ENCODE measurements at regions not wholly inside any gene's neighbourhood (a gene's known extent, or its start where the extent isn't known, plus 50 kb on each side); places are given as distances from the start of the nearest gene placed in this dataset.

DNA sequence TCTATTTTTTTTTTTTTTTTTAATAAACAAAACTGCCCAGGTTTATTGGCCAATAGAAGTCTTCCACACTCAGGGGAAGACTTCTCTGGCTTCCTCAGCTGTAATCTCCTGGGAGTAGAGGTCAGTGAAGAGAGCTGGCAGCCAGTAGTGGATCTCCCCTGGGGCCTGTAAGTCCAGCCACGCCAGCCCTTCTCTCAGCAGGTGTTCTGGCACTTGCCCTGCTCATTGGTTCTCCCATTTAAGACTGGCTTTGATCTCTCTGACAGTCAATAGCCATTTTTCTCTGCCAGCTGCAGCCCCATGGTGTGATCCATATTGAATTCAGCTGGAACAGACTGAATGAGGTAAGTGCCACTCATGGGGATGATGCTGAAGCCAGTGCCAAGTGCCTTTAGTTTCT lies 170.6 kb upstream of the SPHKAP start:
- no peak for DNase-seq
- Histone ChIP-seq H3K4me3 (no peak overlapping the region), H3K4me1 (no peaks in the 10 kb centered on the region), H3K27ac (no peak overlapping the region), H3K36me3 (no peaks in the 10 kb centered on the region), H3K27me3 (no peaks in the 10 kb centered on the region), H3K9me3 (no peaks in the 10 kb centered on the region)
- no peak for ATAC-seq (ENCODE audit: low FRiP score in 2 of 2)
- WGBS, 2 donors: 67 to 80% methylated on average over 1 of the region's 1 CpG
- TF ChIP-seq CTCF (IDR thresholded peaks at IDR 0.05): no peak

GRCh38 chr2:228348516-228349064 lies 167.1 kb upstream of the SPHKAP start:
- no peaks in the 10 kb centered on the region for H3K27me3 ChIP-seq
- no peak overlapping the region for H3K27ac ChIP-seq
- H3K9me3 ChIP-seq: no peaks in the 10 kb centered on the region
- H3K4me1 ChIP-seq: no peaks in the 10 kb centered on the region
- DNase-seq (no peak), ATAC-seq (ENCODE audit: low FRiP score in 2 of 2) (no peak)
- H3K4me3 ChIP-seq: no peak overlapping the region
- TF ChIP-seq POLR2A (IDR thresholded peaks at IDR 0.05): no peak
- TF ChIP-seq CTCF (IDR thresholded peaks at IDR 0.05): no peak
- no peak for TF ChIP-seq POLR2AphosphoS5 (IDR thresholded peaks at IDR 0.05)
- no peak for TF ChIP-seq EP300 (IDR thresholded peaks at IDR 0.05)
- H3K36me3 ChIP-seq: no peaks in the 10 kb centered on the region

GRCh38 chr2:228344531-228344930 lies 163.0 kb upstream of the SPHKAP start:
- TF ChIP-seq POLR2A (IDR thresholded peaks at IDR 0.05) (no peak), POLR2AphosphoS5 (IDR thresholded peaks at IDR 0.05) (no peak), CTCF (IDR thresholded peaks at IDR 0.05) (no peak), EP300 (IDR thresholded peaks at IDR 0.05) (no peak)
- Histone ChIP-seq H3K27me3 (no peaks in the 10 kb centered on the region), H3K27ac (no peak overlapping the region), H3K9me3 (peaks cover 0 to 3% (median 0%) of the 10 kb centered on the region in 4 donors), H3K36me3 (no peaks in the 10 kb centered on the region), H3K4me3 (no peak overlapping the region), H3K4me1 (no peaks in the 10 kb centered on the region)
- no peak for ATAC-seq (ENCODE audit: low FRiP score in 2 of 2)
- 76 to 77% methylated on average over 2 of the region's 2 CpGs for WGBS, 2 donors
- no peak for DNase-seq

DNA sequence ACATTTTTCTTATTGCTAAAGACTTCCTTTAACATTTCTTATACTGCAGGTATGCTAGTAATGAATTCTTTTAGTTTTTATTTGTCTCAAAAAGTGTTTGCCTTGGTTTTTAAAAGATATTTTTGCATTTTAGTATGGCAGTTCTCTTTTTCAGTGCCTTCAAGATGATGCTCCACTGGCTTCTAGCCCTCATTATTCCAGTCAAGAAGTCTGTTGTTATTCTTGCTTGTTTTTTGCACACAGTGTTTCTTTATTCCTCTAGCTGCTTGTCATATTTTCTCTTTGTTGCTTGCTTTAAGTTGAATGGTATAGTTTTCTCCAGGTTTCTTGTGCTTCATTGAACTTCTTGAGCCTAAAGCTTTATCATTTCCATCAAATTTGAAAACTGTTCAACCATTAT lies 158.0 kb upstream of the SPHKAP start:
- DNase-seq: no peak
- Histone ChIP-seq H3K9me3 (peaks cover 0 to 3% (median 0%) of the 10 kb centered on the region in 4 donors), H3K27me3 (no peaks in the 10 kb centered on the region), H3K36me3 (no peaks in the 10 kb centered on the region), H3K4me3 (no peak overlapping the region), H3K4me1 (no peaks in the 10 kb centered on the region), H3K27ac (no peak overlapping the region)
- no peak for TF ChIP-seq POLR2AphosphoS5 (IDR thresholded peaks at IDR 0.05)
- no peak for TF ChIP-seq EP300 (IDR thresholded peaks at IDR 0.05)
- no peak for TF ChIP-seq POLR2A (IDR thresholded peaks at IDR 0.05)
- no peak for TF ChIP-seq CTCF (IDR thresholded peaks at IDR 0.05)
- ATAC-seq (ENCODE audit: low FRiP score in 2 of 2): no peak

DNA sequence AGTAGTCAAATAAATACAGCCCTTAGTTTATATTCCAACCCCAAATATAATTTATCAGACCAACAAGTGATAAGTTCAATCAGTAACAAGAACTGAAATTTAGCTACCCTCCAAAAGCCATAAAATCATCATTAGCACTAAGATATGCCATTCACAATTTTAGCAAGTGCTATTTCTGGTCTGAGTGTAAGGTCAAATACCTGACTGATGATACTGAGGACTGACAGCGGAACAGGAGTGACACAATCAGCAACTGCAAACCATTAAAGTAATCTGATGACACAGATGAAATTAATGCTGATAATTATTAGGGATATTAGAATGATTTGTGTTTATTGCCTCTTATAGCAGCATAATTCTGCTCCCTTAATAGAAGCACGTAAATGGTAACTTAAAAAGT lies 152.7 kb upstream of the SPHKAP start:
- H3K27me3 ChIP-seq: no peaks in the 10 kb centered on the region
- TF ChIP-seq CTCF (IDR thresholded peaks at IDR 0.05): no peak
- TF ChIP-seq EP300 (IDR thresholded peaks at IDR 0.05): no peak
- TF ChIP-seq POLR2A (IDR thresholded peaks at IDR 0.05): no peak
- TF ChIP-seq POLR2AphosphoS5 (IDR thresholded peaks at IDR 0.05): no peak
- ATAC-seq (ENCODE audit: low FRiP score in 2 of 2) (no peak), DNase-seq (no peak)
- H3K4me3 ChIP-seq: no peak overlapping the region
- WGBS, 2 donors: 64 to 86% methylated on average over 1 to 2 of the region's 2 CpGs
- no peaks in the 10 kb centered on the region for H3K36me3 ChIP-seq
- H3K27ac ChIP-seq: no peak overlapping the region
- no peaks in the 10 kb centered on the region for H3K9me3 ChIP-seq
- H3K4me1 ChIP-seq: no peaks in the 10 kb centered on the region
